ENCODE measurements at regions not wholly inside any gene's neighbourhood (a gene's known extent, or its start where the extent isn't known, plus 50 kb on each side); places are given as distances from the start of the nearest gene placed in this dataset.
A peak's percentile ranks its signal among the peaks of the same experiment; 100 is the strongest.

DNA sequence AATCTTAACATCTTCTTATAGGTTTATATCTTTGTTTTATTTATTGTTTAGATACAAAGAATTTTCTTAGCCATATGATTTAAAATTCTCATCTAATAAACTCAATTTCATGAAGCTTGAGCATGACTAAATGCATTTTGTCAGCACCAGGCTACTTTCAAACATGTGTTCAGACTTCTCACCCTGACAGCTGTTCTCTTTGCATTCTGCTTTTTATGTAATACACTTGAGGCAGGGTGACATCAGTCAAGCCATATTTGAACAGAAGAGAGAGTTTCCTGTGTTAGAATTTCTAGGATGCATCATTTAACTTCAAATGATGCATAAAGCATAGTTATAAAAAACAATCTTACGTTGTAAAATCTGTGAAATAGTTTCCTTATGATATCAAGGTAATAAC, 1295.1 kb upstream of the PCDH20 start:
- DNase-seq, result peak; percentile 82

DNA sequence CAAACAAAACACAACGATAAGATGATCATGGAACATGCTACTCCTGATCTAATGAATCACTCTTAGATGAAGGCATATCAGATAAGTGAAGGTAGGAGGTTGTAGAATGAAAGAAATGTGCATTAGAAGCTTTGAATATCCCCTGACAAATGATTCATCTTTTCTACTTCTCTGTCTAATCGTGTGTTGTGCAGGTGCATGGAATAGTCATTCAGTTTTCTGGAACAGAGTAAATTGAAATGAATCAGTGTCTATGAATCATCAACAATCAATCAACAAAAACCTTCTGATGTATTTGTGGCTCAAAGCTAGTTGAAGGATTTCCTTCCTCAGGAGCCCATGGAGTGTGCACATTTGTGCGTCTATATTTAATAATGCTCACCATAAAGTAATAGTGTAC, 1290.4 kb upstream of the PCDH20 start:
- no peak for DNase-seq

DNA sequence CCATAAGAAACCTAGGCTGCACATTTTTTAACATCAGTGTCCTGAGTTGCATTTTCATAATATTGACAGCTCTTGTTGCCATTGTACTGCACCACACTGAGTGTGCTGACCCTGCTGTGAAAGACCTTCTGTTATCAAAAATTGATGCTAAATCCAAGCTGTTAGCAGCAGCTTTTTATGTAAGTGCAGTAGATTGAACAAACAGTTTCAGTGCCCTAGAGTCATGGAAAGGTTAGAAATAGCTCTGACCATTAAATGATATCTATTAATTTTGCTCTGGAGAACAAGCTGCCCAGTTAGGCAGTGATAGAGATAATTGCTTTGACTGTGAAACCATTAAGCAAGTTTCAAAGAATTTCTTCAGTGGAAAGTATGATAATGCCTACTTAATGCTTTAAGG, 1289.2 kb upstream of the PCDH20 start:
- DNase-seq, result no peak

DNA sequence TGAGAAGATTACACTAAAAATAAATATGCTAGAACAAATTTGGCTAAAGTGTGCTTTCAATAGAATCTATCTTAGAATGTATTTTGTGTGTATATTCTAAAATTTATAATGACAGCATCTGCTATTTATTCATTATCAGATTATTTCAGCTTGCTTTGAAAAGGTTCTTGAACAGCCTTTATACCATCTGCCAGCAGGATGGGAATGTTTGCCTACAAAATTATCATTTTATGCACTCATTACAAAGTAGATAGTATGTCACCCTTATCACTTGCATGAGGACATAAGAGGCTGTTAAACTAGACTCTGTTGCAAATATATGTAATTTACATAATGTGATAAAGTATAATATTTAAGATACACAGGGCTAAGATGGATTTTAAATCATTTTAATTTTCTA, 1286.9 kb upstream of the PCDH20 start:
- DNase-seq, result no peak

DNA sequence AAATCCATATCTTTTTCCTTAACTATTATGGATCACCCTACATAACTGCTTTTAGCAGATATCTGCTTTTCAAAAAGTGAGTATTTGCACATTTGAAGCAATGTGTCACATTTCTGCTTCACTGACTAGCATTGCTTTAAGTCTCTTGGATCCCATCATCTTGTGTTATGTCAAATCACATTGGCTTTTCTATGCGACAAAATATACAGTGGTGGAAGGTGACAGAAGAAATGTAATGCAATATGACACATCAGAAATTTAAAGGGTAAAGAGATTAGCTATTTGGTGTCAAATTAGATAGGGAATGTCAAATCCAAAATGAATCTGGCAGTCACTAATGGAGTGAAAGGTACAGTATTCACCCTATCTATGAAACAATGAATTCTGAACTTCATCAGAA, 1282.1 kb upstream of the PCDH20 start:
- no peak for DNase-seq

DNA sequence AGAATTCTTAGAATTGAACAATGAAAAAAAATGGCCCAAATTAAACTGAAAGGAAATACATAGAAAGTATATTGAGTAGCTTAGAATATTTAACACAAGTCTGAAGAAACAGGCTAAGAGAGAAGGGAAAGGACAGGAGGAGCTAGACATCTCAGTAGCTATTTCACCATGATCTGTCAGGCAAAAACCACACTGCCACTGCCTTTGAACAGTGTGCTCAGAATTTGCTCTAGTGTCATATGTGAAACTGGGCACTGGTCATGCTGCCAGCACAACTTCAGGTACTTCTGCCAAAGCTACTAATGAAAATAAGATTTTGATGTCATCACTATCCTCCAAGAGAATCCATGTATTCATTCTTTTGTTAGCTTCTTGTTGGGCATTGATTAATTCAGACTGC, 1280.8 kb upstream of the PCDH20 start:
- DNase-seq, result no peak

DNA sequence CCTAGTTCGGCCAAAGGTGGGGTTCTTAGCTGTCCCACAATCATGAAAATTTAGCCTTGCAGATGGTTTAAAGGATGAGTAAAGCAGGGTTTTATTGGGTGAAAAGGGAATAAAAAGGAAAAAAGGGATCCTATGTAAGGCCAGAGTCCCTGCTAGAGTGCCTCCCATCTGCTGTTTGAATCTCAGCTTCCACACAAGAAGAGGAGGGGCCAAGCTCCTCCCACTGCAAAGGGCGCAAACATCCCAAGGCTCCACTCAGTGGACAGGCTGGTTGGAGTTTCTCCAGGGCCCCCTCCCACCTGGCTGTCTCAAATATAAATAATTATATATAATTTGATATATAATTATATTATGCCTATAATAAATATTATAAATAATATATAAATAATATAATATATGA, 1272.1 kb upstream of the PCDH20 start:
- DNase-seq, result no peak

GRCh38 chr13:62684359-62684758, 1268.7 kb upstream of the PCDH20 start:
- no peak for DNase-seq

DNA sequence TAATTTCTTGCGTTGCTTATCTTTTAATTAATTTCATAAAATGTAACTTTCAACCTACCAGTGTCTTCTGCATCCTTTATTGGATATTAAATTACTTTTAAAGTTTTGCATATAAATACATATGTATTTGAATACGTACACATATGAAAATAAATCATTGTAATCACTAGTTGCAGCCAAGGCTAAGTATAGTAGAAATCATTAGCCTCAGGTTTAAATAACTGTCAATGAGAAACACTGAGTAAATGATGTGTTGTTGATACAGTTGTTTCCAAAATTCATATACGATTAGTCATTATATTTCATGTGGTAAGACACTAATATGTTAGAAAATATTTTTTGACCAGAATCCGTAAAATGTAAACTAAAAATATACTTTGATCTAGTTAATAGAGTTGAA, 1267.1 kb upstream of the PCDH20 start:
- no peak for DNase-seq

- no peak for DNase-seq
Measured at GRCh38 chr13:62678039-62678438, 1262.4 kb upstream of the PCDH20 start.

- no peak for DNase-seq
Measured at GRCh38 chr13:62663767-62664166, 1248.1 kb upstream of the PCDH20 start.

DNA sequence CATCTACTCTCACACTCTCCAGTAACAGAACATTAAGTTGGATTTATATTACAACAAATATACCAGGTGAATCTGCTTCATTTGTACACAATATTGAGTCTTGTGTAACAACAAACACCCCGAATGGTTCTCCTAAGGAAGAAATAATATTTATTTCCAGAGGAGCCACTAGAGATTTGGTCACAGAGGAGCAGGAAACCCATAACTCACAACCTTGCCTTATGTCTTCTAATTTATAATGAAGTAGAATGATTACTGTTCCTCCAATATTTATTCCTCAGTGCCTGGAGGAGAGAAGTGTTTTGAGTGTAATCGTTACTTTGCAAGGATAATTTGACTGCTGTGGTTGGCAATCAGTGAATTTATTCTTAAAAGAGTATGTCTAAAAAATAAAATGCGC, 1243.7 kb upstream of the PCDH20 start:
- DNase-seq, result no peak

DNA sequence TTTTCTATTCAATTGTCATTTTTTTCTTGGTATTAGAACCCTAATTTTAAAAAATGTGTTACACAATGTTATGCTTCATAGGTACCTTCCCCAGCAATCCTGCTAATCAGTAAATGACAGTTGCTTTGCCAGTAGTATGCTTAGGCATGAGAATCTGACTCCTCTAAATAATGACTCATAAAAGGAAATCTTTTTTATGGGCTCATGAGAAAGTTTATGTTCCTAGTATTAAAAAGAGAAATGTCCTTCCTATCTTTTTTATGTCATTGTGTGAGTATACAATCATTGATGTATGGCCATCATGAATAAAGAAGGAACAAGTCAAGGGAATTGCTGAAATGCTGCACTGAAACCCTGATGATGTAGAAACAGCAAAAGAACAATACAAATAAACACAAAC, 1237.7 kb upstream of the PCDH20 start:
- DNase-seq, result no peak

- DNase-seq, result peak; percentile 38
Measured at GRCh38 chr13:62643799-62644524, 1228.3 kb upstream of the PCDH20 start.

DNA sequence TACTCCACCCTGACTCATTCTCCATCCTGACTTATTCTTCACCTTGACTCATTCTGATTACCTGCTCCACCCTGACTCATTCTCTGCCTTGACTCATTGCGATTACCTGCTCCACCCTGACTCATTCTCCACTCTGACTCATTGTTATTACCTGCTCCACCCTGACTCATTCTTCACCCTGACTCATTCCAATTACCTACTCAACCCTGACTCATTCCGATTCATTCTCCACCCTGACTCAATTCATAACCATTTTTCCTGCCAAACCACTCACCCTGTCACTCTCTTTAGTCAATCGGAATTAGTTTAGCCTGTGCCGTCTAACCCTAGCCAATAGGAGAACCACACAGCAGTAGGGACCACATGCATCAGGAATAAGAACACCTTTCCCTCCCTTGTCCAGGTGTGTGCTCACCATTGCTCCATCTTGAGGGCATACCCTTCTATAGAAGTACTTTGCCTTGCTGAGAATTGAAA, 1227.4 kb upstream of the PCDH20 start:
- no peak for DNase-seq

DNA sequence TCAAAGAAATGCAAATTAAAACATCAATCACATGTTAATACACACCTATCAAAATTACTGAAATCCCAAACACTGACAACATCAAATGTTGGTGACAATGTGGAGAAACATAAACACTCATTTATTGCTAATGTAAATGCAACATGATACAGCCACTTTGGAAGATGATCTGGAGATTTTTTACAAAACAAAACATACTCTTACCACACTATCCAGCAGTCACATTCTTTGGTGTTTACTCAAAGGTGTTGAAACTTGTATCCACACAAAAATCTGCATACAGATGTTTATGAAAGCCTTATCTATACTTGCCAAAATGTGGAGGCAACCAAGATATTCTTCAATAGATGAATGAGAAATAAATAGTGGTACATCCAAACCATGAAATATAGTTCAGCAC, 1219.5 kb upstream of the PCDH20 start:
- DNase-seq, result no peak

- DNase-seq, result no peak
Measured at GRCh38 chr13:62633448-62633847, 1217.8 kb upstream of the PCDH20 start.

DNA sequence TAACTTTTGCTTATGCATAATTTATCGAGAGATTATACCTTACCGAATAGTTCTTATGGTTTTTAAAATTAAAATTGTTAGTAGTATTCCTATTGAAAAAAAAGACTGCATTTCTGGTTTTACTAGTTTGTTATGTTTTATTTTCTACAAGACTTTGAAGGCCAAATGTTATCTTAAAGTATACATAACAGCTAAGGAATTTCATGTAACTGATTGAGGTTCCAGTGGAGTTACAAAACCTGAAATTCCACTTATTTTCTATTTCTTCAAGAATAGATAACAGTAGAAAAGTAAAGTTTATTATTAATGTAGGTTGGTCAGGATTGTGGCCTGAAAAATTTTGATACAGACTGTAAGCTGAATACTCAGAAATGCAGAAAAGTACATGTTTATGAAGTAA, 1216.0 kb upstream of the PCDH20 start:
- DNase-seq, result no peak

- DNase-seq, result no peak
Measured at GRCh38 chr13:62631124-62631523, 1215.5 kb upstream of the PCDH20 start.

GRCh38 chr13:62629618-62630017, 1214.0 kb upstream of the PCDH20 start:
- DNase-seq, result no peak

DNA sequence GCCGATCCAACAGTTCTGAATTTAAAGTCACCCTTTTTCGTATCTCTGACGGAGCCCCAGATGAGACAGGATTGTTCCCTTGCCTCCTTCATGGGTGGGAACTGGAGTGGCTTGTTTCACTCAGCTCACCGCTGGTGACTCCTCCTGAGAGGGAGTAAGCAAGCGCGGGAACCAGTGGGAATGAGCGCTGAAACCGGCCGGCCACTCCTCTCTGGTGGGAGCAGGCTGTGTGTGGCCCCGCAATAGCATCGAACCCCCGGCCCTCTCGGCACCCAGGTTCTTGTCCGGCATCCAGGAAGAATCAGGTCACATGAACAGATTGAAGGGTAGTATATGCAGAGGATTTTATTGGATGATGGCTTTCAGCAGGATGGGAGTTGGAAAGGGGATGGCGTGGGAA, 1211.6 kb upstream of the PCDH20 start:
- DNase-seq, result no peak

- DNase-seq, result peak; percentile 25
Measured at GRCh38 chr13:62626771-62627170, 1211.1 kb upstream of the PCDH20 start.

DNA sequence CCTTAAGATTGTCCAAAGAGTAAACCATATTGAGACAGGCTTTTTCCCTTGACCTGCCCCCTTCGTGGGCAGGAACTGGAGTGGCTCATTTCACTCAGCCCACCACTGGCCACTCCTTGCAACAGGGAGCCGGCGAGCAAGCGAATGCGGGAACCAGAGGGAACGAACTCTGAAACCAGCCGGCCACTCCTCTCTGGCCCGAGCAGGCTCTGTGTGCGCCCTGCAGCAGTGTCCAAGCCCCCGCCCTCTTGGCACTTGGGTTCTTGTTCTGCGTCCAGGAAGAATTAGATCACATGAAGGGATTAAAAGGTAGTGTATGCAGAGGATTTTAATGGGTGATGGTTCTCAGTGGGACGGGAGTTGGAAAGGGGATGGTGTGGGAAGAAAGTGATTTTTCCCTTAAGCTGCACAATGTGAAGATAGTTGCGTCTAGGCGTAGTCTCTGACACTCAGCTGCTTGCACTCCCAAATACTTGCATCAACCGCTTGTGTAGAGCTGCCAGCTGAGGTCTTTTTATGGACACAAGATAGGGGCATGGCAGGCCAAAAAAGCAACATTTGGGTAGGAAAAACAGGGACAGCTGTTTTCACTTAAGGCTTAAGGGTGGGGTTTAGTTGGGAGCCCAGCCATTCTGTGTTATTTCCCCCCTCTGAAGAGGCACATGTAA, 1209.7 kb upstream of the PCDH20 start:
- peak; percentile 56 for DNase-seq

DNA sequence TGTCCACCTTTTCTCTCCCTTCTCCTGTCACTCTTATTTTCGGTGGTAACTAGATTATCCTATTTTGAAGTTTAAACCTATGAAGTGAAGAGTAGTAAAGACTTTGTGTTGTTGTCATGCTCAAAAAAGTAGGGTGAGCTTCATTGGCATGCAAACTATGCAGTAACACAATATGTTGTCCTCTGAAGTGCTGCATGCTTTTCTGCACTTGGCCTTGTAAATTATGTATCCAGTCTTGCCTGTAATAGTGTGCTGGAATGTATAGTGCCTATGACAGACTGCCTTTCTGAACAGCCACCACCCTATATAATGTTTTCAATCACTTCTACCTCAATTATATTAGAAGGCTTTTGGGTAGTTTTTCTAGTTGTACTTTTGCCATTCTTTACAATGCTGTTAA, 1198.2 kb upstream of the PCDH20 start:
- peak; percentile 49 for DNase-seq

Data from tongue (tissue), 1 donor.